ENCODE measurements at regions not wholly inside any gene's neighbourhood (a gene's known extent, or its start where the extent isn't known, plus 50 kb on each side); places are given as distances from the start of the nearest gene placed in this dataset.

DNA sequence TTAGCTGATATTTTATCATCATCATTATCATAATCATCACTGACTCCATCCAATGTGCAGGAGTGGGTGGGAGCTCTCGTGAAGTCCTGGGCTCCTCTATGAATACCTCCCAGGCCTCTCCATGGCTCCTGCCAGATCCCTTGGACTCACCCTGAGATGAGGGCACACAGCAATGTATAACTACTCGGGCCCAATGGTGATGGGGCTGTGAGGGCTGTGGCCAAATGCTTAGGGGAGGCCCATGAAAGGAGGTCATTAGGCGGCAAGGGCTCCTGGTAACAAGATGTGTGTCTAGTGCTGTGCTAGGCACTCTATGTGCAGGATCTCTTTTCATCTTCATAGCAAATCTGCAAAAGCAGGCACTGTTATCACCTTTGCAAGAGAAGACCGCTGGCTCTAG lies 270.9 kb downstream of the GLRX3 start:
- Histone ChIP-seq H3K9me3 (no peaks in the 10 kb centered on the region), H3K4me3 (no peak overlapping the region), H3K4me1 (ENCODE audit: insufficient read depth) (no peaks in the 10 kb centered on the region), H3K27ac (no peak overlapping the region), H3K27me3 (no peaks in the 10 kb centered on the region), H3K36me3 (no peaks in the 10 kb centered on the region)
- WGBS, 3 donors, result 78 to 90% (median 81%) methylated on average over 4 of the region's 4 CpGs
- DNase-seq, result no peak
- TF ChIP-seq POLR2A (IDR thresholded peaks at IDR 0.05), result no peak
- no peak for TF ChIP-seq EP300 (IDR thresholded peaks at IDR 0.05)
- TF ChIP-seq, protein P1, sequence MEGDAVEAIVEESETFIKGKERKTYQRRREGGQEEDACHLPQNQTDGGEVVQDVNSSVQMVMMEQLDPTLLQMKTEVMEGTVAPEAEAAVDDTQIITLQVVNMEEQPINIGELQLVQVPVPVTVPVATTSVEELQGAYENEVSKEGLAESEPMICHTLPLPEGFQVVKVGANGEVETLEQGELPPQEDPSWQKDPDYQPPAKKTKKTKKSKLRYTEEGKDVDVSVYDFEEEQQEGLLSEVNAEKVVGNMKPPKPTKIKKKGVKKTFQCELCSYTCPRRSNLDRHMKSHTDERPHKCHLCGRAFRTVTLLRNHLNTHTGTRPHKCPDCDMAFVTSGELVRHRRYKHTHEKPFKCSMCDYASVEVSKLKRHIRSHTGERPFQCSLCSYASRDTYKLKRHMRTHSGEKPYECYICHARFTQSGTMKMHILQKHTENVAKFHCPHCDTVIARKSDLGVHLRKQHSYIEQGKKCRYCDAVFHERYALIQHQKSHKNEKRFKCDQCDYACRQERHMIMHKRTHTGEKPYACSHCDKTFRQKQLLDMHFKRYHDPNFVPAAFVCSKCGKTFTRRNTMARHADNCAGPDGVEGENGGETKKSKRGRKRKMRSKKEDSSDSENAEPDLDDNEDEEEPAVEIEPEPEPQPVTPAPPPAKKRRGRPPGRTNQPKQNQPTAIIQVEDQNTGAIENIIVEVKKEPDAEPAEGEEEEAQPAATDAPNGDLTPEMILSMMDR (IDR thresholded peaks at IDR 0.05), result no peak
- intact Hi-C loops (cut with DNase I), result no loop called here

DNA sequence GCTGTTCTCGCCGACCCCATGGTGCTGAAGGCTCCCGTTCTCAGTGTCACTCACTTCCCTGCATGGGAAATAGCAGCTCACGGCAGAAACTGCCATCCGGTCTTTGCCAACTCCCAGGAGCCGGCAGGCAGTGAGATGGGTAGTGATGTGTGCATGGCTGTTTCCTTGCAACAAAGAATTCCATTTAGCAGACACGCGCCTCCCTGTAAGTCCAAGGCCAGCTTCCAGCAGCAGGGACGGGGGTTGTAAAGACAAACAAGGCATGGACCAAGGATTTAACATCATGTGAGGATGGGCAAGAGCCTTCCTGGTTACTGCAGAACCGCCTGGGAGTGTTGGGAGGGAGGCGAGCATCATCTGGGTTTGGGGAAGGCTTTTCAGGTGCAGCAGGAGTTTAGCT lies 273.1 kb downstream of the GLRX3 start:
- TF ChIP-seq POLR2A (IDR thresholded peaks at IDR 0.05) (no peak), EP300 (IDR thresholded peaks at IDR 0.05) (no peak)
- TF ChIP-seq, protein P1 (IDR thresholded peaks at IDR 0.05), result no peak
- 59 to 67% (median 60%) methylated on average over 11 of the region's 11 CpGs for WGBS, 3 donors
- Histone ChIP-seq H3K4me1 (ENCODE audit: insufficient read depth) (no peaks in the 10 kb centered on the region), H3K4me3 (no peak overlapping the region), H3K27ac (no peak overlapping the region), H3K36me3 (no peaks in the 10 kb centered on the region), H3K27me3 (no peaks in the 10 kb centered on the region), H3K9me3 (no peaks in the 10 kb centered on the region)
- intact Hi-C loops (cut with DNase I), result no loop called here
- DNase-seq, result no peak

DNA sequence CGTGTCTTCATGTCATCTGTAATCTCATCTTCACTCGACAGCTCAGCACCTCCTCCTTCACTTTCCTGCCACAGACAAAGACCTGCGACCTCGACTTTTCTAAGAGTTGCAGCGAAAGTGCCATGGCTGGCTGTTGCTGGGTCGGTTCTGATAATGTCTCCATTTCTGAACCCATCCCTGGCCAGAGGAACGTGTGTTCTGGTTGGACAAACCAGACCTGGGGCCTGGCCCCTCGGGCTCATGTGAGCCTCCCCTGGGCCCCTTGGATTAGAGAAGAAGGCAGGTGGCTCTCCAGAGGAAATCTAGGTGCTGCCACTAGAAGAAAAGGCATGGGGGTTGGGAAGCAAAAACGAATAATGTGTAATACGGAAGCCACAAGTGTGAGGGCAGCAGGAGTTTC lies 273.7 kb downstream of the GLRX3 start:
- no peak for DNase-seq
- no peak overlapping the region for H3K4me3 ChIP-seq
- TF ChIP-seq POLR2A (IDR thresholded peaks at IDR 0.05), result no peak
- TF ChIP-seq, protein P1 (IDR thresholded peaks at IDR 0.05), result no peak
- no peak for TF ChIP-seq EP300 (IDR thresholded peaks at IDR 0.05)
- H3K9me3 ChIP-seq, result no peaks in the 10 kb centered on the region
- no peaks in the 10 kb centered on the region for H3K4me1 ChIP-seq (ENCODE audit: insufficient read depth)
- intact Hi-C loops (cut with DNase I), result no loop called here
- no peak overlapping the region for H3K27ac ChIP-seq
- 69 to 80% (median 75%) methylated on average over 10 of the region's 10 CpGs for WGBS, 3 donors
- H3K36me3 ChIP-seq, result no peaks in the 10 kb centered on the region
- H3K27me3 ChIP-seq, result no peaks in the 10 kb centered on the region

DNA sequence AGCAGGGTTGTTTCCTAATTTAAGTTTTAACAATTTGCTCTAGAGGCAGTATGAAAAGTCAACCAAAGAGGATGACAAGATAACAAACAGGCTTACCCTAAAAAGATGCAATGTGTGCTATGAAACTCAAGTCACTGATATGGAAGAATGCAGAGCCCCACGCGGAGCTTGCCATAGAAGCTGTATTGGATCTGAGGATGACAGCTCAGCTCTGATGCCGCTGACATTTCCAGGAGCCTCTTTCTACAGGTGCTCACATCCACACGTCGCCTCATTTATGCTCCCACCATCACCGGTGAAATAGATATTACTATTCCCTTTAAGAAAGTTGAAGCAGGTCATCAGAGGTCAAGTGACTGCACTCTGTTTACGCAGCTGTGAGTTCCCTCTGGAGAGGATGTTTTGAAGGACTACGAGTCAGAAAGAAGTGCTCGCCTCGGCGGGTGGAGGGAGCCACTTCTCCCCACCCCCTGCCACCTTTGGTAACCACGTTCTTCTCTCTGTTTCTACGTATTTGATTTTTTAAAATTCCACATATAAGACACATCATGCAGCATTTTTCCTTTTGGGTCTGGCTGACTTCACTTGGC lies 275.4 kb downstream of the GLRX3 start:
- H3K36me3 ChIP-seq, result no peaks in the 10 kb centered on the region
- H3K4me1 ChIP-seq (ENCODE audit: insufficient read depth), result no peaks in the 10 kb centered on the region
- no peaks in the 10 kb centered on the region for H3K27me3 ChIP-seq
- TF ChIP-seq EP300 (IDR thresholded peaks at IDR 0.05), result no peak
- TF ChIP-seq, protein P1 (IDR thresholded peaks at IDR 0.05), result no peak
- TF ChIP-seq POLR2A (IDR thresholded peaks at IDR 0.05), result no peak
- H3K27ac ChIP-seq, result no peak overlapping the region
- no peak overlapping the region for H3K4me3 ChIP-seq
- whole genome bisulfite sequencing, 3 donors, result 28 to 37% (median 28%) methylated on average over 13 of the region's 13 CpGs
- H3K9me3 ChIP-seq, result no peaks in the 10 kb centered on the region
- DNase-seq, result no peak
- intact Hi-C loops (cut with DNase I), result no loop called here

Measured in ovary (tissue), 7 donors.